ENCODE measurements at regions not wholly inside any gene's neighbourhood (a gene's known extent, or its start where the extent isn't known, plus 50 kb on each side); places are given as distances from the start of the nearest gene placed in this dataset.
"Not testable (repeated sequence)": the region's sequence is repeated elsewhere in the genome, so short reads cannot be mapped to it uniquely, and the experiment has no call there.

DNA sequence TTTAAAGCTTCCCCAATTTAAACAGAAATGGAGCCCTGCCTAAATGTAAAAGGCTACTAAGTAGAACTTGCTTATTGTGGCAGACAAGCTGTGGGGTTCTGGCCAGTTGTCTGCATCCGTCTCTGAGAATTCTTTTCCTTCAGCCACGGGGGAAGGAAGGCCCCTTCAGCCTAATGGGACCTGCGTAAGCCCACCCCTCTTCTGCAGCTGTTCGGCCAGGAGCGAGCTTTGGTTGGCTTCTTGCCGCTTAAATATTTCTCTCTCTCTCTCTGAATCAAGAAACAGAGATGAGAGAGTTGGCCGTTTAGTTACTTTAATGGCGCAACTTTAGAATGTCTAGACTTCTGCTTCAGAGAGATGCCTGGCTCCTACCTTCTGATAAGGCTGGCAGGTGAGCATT, 151.7 kb upstream of the PROK2 start:
- DNase-seq (ENCODE audit: low read depth in 2 of 2): no peak

DNA sequence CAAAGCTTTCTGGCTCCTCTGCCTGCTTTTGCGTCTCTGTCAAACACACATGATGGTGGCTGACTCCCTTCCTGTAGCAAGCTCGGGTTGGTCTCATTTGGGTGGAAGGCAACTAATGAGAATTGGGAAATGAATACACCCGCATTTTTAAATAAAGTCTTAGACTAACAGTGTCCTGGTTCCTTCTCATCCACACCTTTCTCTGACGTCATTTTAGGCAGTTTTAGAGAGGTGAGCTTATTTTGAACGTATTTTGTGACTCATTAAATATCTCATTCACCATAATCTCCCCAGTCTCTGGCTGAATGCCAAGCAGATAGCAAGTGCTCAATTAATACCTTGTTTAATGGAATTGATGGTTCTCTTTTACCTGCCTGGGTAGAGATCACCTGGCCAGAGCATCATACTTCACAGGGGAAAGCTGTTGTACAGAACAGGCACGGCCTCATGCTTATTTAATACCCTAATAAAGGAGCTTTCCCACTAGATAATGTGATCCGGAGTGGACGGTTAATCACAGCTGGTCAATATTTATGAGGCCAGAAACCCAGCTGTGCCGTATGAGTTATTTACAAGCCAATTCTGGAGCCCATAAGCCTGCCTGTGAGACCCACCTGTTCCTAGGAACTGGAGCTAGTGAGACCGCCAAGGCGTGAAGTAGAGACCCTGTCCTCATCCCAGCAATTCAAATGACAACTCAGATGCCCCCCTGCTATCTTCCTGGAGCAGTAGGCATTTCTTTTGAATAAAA, 149.7 kb upstream of the PROK2 start:
- DNase-seq (ENCODE audit: low read depth in 2 of 2): no peak

DNA sequence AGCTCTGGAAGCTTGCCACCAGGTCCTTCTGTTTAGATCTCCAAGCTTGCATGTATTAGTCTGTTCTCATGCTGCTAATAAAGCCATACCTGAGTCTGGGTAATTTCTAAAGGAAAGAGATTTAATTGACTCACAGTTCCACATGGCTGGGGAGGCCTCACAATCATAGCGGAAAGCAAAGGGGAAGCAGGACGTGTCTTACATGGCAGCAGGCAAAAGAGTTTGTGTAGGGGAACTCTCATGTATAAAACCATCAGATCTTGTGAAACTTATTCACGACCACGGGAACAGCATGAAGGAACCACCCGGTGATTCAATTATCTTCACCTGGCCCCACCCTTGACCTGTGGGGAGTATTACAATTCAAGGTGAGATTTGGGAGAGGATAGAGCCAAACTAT, 147.0 kb upstream of the PROK2 start:
- no peak for DNase-seq (ENCODE audit: low read depth in 2 of 2)

DNA sequence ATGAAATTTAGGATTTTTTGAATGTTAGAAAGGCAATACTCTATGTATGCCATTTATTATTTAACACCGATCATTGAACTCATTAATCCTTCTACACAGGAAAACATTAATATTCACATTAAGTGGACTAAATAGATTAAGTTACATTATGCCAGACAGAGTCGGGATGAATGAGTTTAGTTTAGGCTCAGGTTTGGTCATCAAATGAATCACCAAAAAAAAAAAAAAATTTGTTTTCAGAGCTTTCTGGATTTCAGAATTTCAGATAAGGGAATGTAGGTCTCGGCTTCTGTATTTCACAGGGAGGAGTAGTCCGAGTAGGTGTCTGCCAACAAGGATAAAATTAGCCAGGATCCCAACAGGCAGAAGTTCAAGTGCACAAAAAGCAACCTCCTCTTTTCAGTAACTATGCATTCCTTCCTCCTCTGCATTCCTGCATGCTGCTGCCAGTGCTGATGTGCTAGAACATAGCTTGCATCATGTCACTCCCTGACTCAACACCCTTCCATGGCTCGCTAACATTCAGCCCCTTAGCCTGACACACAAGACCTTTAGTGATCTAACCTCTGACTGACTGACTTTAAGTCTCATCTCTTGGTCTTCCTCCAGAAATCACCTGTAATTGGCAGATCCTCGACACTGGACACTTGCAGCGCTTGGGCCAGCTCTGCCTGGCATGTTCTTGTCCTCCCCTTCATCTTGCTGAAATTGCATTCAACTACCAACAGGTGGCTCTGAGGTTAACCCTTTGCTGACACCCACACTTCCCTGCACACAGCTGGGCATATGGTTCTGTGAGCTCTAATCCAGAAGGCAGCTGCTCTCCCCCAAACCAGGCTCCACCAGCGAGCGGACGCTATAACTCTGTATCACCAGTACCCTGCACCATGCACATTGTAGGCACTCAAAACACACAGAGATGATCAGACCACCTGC, 145.4 kb upstream of the PROK2 start:
- no peak for DNase-seq (ENCODE audit: low read depth in 2 of 2)

DNA sequence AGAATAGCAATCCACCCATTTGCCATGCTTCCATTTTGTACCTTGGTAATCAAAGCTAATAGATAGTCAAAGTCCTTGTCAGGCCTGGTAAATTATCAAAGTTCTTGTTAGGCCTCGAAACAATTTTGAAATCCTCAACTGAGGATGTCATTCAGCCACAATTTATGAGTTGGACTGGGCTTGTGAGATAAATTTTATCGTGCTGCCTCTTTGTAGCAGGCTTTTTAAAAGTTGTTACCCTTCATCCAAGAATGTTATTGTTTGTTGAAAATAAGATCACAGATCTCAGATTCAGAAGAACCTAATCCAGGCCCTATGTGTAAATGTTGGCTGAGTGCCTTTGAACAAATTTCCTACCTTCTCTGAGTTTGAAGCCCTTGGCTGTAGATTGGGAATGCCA, 143.3 kb upstream of the PROK2 start:
- no peak for DNase-seq (ENCODE audit: low read depth in 2 of 2)

DNA sequence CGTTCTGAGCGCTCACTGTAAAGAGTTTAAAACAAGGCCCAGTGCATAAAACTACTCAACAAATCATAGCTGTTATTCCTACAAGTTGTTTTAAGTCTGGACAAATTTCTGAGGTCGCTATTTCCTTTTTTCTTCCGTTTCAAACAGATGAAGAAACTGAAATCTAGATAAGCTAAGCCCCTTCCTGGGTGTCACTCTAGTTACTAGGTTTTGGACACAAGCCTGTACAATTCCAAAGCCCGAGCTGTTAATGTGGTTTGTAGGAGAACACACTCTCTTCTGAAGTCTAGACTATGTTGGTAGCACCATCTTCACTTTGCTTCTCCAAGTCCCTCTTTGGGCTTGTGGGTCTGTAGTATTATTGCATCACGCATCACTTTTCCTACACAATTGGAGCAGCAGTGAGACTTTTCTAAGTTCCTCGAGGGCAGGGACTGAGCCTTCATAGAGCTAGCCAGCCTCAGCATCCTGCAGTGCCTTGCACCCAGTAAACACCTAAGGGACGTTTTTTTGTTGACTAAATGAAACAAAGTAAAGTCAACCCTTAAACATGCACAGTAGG, 142.6 kb upstream of the PROK2 start:
- no peak for DNase-seq (ENCODE audit: low read depth in 2 of 2)

DNA sequence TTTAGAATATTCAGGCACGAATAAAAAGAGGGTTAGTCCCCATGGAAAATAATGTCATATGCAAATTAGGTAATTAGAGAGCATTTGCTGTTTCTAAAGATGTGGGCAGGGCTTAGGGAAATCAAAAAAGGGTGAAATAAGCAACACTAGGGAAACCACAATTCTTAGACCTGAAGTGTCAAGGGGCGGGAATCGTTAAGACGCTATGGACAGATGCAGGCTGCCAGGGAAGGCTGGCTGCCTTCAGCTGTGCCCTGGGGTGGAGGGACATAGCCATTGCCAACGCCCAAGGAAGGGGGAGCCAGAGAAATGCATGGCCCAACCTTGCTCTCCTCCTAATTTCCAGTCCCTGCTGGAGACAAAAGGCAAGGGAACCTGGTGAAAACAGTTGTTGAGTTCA, 141.7 kb upstream of the PROK2 start:
- no peak for DNase-seq (ENCODE audit: low read depth in 2 of 2)

DNA sequence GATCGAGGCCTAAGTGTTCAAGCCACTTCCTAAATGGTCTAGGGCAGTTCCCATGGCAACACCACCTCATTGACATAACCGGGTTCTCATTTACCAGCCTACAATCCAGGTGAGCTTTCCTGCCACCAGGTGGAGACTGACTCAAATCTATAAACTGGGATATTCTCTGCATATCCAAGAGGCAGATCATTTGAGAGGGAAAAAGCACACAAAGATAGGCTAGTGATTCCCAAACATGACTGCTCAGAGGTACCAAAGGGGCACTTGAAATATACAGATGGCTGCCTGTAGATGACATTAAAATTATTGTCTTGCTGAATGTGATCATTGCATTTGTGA, 141.3 kb upstream of the PROK2 start:
- DNase-seq (ENCODE audit: low read depth in 2 of 2): no peak

DNA sequence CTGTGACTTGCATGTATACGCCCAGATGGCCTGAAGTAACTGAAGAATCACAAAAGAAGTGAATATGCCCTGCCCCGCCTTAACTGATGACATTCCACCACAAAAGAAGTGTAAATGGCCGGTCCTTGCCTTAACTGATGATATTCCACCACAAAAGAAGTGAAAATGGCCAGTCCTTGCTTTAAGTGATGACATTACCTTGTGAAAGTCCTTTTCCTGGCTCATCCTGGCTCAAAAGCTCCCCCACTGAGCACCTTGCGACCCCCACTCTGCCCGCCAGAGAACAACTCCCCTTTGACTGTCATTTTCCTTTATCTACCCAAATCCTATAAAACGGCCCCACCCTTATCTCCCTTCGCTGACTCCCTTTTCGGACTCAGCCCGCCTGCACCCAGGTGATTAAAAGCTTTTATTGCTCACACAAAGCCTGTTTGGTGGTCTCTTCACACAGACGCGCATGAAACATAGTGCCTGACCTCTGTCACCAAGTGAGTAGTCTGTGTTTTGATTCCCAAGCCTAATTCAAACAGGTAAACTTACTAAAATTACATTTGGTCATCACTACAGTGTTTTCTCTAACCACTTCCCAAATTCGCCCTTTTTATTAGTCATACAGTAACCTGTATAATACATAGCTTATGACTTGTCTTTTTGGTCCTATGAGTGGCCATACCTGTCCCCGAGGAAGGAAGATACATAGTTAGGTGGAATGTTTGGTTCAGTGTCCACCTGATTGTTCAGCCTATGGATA, 140.7 kb upstream of the PROK2 start:
- DNase-seq (ENCODE audit: low read depth in 2 of 2): not testable (repeated sequence)

DNA sequence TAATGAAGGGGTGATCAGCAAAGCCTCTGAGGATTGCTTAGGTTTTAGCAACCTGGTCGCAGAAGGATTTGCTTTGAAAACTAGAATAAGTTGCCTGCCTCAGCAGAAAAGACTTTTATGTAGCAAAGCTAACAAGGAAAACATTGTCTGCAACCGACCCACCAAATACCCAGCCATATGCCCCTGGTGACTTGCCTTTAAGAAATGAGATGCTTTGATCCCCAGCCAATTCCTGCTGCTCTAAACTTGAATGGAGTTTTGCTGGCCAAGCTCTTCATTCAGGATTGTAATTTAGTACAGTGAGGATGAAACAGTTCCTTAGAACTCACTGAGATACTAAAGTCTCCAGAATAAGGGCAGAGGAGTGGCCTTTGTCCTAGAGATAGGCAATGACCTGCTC, 139.8 kb upstream of the PROK2 start:
- DNase-seq (ENCODE audit: low read depth in 2 of 2): no peak

DNA sequence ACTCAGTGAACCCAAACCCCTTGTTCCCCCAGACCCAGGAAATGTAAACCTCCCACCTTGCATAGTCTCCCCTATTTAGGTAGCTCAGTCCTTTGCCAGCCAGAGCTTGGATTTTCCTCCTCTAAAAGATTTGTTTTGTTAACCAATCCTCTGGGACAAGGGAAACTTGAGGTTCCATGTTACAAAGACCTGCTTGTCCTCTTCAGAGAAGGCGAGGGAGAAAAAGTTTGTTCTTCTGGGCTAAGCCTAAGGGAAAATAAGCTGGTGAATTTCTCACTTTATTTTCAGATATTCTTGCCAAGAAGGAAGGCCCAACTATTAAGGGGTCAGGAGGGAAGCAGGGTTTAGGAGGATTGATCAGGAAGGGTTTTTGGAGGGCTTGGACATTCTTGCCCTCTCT, 136.1 kb upstream of the PROK2 start:
- no peak for DNase-seq (ENCODE audit: low read depth in 2 of 2)

DNA sequence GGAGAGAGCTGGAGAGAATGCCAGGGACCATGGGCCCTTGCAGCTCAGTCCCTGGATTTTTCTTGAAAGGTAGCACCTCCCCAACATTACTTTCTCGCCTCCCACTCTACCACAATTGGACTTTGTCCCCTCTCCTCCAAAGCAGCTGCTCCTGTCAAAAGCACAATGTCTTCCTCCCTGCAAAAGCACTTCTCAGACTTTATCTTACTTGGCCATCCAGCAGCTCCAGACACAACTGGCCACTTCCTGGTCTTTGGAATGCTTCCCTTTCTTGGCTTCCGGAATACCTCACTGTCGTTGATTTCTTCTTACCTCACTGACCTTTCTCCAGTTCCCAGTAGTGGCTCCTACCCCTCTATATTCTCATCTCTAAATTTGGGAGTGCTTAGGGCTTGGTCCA, 134.6 kb upstream of the PROK2 start:
- DNase-seq (ENCODE audit: low read depth in 2 of 2): no peak

DNA sequence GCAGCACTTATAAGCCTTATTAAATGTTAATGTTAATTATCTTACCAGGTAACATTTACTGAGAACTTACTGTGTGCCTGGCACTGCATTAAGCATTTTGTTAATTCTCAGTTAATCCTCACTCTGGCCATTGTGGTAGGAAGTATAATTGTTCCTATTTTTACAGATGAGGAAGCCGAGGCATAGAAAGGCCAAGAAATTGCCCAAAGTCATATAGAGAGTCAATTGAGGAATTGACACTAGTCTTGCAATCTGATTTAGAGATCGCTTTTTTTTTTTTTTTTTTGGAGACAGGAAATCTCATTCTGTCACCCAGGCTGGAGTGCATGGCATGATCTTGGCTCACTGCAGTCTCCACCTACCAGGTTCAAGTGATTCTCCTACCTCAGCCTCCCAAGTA, 132.6 kb upstream of the PROK2 start:
- no peak for DNase-seq (ENCODE audit: low read depth in 2 of 2)

DNA sequence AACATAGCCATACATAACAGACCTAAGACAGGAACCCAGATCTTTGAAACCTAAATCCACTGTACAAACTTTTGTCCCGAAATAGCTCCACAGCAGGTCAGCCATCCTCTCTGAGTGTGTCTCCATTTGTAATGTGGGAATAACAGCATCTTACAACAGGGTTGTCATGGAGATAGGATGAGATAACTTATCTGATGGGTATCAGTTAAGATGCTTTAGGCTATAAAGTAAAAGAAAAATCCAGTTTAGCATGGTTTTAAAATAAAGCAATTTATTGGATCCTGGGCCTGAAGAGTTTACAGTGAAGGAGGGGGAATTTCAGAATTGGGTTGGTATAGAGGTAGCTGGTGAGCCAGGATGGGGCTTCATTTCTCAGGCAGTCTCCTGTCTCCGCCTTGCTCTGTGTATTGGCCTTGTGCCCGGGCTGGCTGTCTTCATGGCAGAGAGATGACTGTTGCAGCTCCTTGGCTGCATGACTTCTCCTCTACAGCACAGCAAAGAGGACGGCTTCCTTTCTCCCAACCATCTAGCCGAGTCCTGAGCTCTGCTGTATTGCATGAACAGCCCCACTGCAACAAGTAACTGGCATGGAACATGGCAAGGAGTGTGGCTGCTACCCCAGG, 131.9 kb upstream of the PROK2 start:
- no peak for DNase-seq (ENCODE audit: low read depth in 2 of 2)

DNA sequence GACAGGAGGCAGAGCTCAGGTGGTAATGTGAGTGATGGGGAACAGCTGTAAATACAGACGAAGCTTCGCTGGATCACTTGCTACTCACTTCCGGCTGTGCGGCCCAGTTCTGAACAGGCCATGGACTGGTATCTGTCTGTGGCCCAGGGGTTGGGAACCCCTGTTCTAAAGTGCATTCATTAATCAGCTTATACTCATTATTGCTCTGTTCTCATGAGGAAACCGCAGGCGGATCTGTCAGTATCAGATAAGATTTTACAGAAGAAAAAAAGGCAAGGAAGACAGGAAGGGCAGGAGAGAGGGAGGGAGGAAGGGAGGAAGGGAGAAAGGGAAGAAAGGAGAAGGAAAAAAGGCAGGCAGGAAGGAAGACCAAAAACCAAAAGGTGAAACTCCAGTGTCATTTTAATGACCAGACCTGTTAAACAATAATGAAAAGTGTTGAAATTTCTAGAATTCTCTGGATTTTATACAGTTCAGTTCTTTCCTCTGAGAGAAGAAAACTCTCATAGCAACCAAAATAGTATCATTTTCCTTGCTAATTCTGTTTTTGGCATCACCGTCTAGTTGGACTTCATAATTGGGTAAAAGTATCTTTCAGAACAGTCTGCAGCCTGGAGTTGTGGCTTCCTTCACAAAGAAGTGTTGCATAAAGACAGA, 128.0 kb upstream of the PROK2 start:
- no peak for DNase-seq (ENCODE audit: low read depth in 2 of 2)

DNA sequence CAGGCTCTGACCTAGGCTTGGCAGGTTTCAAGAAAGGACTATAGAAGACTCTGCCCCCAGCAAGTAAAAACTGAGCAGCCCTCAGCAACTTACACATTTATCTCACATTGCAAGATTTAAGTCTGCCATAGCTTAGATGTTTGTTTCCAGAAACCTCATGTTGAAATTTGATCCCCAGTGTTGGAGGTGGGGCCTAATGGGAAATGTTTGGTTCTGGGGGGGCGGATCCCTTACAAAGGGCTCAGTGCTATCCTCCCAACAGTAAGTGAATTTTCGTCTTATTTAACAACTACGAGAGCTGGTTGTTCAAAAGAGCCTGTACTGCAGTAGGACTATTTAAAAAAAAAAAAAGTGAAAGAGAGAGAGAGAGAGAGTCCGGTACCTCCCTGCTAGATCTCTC, 125.2 kb upstream of the PROK2 start:
- DNase-seq (ENCODE audit: low read depth in 2 of 2): no peak

DNA sequence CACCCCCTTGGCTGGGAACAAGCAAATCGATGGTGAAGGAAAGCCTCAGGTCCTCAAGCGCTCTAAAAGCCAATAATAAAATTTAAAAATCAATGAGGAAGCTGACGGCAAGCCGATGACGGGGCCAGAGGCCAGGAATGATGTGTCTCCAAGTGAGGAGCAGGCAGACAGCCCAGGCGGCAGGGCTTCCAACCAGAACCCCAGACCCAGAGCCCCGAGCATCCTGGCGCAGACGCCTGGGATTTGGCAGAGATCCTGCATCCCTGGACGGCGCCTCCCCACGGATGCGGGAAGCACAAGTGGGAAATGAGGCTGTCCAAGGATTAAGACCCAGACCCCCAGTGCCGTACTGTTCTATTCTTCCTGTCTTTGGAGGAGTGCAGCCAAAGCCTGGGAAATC, 123.0 kb upstream of the PROK2 start:
- no peak for DNase-seq (ENCODE audit: low read depth in 2 of 2)

DNA sequence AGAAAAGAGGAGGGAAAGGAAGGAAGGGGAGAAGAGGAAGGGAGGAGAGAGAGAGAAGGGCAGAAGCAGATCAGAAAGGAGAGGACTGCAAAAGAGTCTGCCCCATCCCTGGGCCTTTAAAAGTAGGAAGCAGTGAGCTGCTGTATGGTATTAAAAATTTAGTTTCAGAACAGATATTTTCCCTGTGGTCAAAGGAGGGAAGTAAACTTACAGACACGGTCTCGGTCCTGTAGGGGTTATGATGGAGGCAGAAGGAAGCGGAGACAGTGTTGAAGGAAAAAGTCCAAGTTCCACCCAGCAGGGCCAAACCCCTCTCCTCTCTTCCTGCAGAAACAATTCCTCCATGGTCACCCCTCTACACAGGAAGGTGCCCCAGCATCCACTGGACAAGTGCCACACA, 122.0 kb upstream of the PROK2 start:
- no peak for DNase-seq (ENCODE audit: low read depth in 2 of 2)

DNA sequence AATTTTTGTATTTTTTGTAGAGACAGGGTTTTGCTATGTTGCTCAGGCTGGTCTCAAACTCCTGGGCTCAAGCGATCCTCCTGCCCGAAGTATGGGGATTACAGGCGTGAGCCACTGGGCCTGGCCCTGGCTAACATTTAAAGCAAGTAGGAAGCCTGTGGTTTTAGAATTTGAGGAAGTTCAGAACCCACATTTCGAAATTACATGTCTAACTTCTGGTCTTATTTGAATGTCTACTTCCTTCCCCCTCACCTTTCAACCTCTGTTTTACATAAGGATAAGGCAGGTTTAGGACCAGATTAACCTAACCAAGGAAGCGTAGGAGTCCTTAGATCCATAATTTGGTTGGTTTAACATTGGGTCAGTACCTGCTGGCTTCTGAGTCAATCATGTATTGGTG, 120.5 kb upstream of the PROK2 start:
- DNase-seq (ENCODE audit: low read depth in 2 of 2): no peak

DNA sequence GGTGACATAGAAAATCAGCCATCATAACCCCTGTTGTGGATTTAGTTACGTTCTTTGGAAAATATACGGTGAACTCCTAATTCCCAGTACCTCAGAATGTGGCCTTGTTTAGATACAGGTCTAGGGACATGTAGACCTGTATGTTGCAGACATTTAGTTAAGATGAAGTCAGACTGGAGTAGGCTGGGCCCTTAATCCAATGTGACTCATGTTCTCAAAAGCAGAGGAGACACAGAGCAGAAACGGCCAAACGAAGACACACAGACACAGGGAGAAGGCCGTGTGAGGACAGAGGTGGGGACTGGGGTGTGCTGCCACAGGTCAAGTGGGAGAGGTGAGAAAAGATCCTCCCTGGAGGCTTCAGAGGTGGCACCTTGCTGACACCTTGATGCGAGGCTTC, 119.0 kb upstream of the PROK2 start:
- no peak for DNase-seq (ENCODE audit: low read depth in 2 of 2)

DNA sequence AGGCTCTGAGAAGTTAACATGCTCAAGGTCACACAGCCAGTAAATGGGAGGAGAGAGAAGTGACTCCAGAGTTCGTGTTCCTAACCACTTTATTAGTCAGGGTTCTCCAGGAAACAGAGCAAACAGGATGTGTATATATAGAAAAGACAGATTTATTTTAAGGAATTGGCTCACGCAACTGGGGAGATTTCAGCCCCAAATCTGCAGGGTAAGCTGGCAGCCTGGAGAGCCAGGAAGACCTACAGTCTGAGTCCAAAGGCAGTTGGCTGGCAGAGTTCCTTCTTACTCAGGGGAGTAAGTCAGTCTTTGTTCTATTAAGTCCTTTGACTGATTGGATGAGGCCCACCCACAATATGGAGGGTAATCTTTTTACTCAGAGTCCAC, 118.2 kb upstream of the PROK2 start:
- no peak for DNase-seq (ENCODE audit: low read depth in 2 of 2)

Measured in stimulated activated CD8-positive, alpha-beta memory T cell treated with anti-CD3 and anti-CD28 coated beads, Interleukin-7, amount 100 ng/mL, for 4 hours (primary cell).